ENCODE measurements at regions not wholly inside any gene's neighbourhood (a gene's known extent, or its start where the extent isn't known, plus 50 kb on each side); places are given as distances from the start of the nearest gene placed in this dataset.

DNA sequence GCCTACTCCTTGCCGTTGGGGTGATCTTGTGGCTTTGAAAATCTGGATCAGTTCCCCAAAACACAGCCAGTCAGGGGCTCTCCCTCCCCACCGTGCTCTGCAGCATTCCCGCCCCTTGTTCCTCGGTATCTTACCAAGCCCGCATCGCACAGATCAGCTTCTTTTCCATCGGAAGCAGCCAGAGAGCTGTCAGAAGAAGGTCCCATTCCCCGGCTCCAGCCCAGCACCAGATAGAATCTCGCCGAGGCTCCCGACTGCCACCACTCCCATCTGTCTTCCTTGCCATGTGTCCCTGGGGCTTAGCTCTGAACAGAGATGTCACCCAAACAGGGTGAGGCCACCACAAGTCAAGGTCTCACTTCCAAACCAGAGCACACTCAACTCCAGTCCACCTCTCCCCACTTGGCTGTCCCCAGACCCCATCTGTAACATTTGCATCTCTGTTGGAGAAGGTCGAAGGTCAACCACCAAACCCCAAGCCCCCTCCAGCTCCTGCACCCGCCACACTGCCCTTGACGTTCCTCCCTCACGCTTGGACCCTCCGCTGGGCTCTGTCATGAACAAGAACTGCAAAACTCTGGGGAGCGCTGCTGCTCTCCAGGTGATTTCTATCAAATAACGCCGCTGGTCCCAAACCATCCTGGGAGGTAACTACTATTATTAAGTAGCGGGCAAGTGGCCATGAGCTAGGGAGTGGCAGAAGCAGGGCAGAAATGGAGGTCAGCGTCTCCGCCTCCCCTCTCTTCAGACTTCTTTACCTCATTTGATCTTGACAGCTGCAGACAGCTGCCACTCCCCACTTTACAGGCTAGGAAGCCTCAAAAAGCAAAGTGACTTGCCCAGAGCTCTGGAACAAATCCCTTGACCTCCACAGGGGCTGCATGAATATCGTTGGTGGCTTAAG lies 70.0 kb upstream of the TAF1B start:
- no peak for DNase-seq

DNA sequence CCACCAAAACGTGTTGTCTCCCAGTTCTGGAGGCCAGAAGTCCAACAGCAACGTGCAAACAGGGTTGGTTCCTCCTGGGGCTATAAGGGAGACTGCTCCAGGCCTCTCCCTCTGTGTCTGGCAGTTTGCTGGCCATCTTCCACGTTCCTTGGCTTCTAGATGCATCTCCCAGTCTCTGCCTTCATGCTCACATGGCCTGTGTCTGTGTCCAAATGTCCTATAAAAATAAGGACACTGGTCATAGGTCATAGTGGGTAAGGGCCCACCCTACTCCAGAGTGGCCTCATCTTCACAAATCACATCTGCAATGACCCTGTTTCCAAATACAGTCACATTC lies 69.4 kb upstream of the TAF1B start:
- DNase-seq, result no peak

GRCh38 chr2:9774266-9774665 lies 69.0 kb upstream of the TAF1B start:
- no peak for DNase-seq

DNA sequence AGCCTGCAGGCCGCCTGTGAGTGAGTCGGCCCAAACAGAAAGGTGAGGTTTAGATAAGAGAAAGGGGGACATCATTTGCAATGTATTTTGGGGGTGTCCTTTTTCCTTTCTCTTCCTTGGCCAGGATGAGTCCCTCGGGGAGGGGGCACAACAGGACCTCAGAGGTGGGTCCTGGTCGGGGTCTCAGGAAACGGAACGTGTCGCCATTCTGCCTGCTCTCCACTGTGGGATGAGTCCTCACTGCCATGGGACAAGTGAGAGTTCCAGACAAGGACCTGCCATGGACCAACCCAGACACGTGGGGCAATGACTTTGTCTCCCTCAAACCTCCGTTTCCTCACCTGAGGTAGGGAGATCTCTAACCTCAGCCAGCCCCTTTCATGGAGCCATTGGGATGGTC lies 67.9 kb upstream of the TAF1B start:
- no peak for DNase-seq

- no peak for DNase-seq
Observed at GRCh38 chr2:9775999-9776712, 67.1 kb upstream of the TAF1B start.

GRCh38 chr2:9777081-9777480 lies 66.2 kb upstream of the TAF1B start:
- no peak for DNase-seq

GRCh38 chr2:9778012-9778411 lies 65.3 kb upstream of the TAF1B start:
- DNase-seq, result peak in 1 of 2 experiments; percentile 36

- no peak for DNase-seq
Observed at GRCh38 chr2:9778471-9779316, 64.6 kb upstream of the TAF1B start.

GRCh38 chr2:9779596-9780264 lies 63.5 kb upstream of the TAF1B start:
- DNase-seq, result no peak

DNA sequence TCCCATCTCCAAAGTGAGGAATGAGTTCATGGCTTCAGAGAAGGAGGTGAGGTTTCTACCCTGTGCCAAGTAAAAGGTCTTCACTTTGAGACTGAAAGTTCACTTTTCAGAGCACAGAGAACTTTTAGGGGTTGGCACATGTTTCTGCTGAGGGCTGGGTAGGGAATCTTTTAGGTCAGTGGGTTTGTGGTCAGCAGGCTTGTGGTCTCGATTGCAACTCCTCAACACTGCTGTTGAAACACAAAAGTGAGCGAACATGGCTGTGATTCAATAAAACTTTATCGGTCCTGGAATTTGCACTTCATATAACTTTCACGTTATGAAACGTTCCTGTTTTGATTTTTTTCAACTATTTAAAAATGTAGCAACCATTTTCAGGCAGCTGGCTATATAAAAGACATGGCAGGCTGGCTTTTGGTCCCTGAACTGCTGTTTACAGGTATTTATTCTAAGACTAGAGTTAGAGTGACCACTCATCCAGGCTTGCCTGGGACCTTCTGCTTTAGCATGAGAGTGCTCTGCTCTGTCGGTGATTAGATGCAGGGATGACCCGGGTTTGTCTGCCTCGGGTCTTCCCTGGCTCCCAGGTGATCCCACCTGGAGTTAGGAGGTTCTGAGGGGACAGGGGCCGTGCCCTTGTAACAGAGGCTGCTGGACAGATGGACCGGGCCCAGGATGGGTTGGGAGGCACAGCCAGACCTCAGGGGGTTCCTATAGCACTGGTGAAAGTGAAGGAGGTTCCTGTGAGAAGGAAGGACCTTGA lies 62.7 kb upstream of the TAF1B start:
- DNase-seq, result no peak

- DNase-seq, result no peak
Observed at GRCh38 chr2:9781252-9781651, 62.0 kb upstream of the TAF1B start.

GRCh38 chr2:9782197-9782719 lies 61.0 kb upstream of the TAF1B start:
- DNase-seq, result no peak

GRCh38 chr2:9789371-9789770 lies 53.9 kb upstream of the TAF1B start:
- DNase-seq, result no peak

GRCh38 chr2:9790702-9791225 lies 52.5 kb upstream of the TAF1B start:
- DNase-seq, result no peak

DNA sequence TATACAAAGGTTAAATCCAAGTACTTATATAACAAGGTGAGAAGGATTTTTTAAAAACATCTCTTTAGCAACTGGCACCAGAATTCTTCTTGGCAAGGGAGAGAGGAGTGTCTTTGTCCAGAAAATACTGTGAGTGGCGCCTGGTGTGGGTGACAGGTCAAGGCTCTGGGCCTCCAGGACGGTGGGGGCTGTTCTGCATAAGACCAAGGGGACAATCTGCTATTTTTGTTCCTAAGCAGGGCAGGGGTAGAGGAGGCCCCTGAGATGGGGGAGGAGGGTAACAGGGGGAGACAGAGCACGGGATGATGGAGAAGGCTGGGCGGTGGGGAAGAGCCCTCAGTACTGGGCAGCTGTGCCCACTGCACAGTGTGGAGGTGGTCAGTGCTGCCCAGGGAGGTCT lies 51.6 kb upstream of the TAF1B start:
- no peak for DNase-seq

DNA sequence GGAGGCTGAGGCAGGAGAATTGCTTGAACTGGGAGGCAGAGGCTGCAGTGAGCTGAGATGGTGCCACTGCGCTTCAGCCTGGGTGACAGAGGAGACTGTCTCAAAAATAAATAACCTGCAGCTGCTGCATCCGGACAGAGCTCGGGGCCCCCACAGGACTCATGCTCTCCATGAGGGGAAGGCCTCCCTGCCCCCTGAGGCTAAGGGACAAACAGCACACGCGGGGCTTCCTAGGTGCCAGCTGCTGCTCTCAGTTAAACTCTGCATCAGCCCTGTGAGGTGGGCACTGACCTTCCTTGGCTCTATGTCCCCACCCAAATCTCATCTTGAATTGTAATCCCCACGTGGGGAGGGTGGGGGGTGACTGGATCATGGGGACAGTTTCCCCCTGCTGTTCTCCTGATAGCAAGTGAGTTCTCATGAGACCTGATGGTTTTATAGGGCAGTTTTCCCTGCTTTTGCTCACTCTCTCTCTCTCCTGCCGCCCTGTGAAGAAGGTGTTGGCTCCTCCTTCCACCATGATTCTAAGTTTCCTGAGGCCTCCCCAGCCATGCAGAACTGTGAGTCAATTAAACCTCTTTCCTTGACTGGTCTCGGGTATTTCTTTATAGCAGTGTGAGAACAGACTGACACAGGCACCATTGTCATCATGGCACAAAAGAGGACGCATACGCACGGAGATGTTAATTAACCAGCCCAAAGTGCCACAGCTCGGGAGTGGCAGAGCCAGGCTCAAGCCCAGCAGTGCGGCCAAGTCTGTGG lies 49.9 kb upstream of the TAF1B start:
- no peak for DNase-seq
